ENCODE measurements at regions not wholly inside any gene's neighbourhood (a gene's known extent, or its start where the extent isn't known, plus 50 kb on each side); places are given as distances from the start of the nearest gene placed in this dataset.

GRCh38 chr7:57207836-57208235 lies 75.6 kb upstream of the ZNF479 start:
- DNase-seq (ENCODE audit: low read depth, low spot score) (no peak), FAIRE-seq (no peak)
- no TSS peak for BruUV-seq (replicated peaks)
- Histone ChIP-seq H3K27ac (ENCODE audit: insufficient read depth, low read depth, low read length) (no peak overlapping the region), H3K36me3 (ENCODE audit: control insufficient read depth in 2 of 2, extremely low read depth in 1 of 2, insufficient read depth in 2 of 2, low read length in 2 of 2) (no peaks in the 10 kb centered on the region), H4K20me1 (replicated peaks; ENCODE audit: control insufficient read depth, extremely low read depth, insufficient read depth, low read length) (no peaks in the 10 kb centered on the region), H3K4me2 (ENCODE audit: insufficient read depth, low read length) (no peak overlapping the region), H3K9me3 (replicated peaks; ENCODE audit: control insufficient read depth, insufficient read depth, low read length) (peaks cover 2% of the 10 kb centered on the region), H3K27me3 (ENCODE audit: control insufficient read depth in 2 of 2, insufficient read depth in 2 of 2, low read length in 2 of 2) (no peaks in the 10 kb centered on the region), H3K4me3 (replicated peaks in 1 of 3; ENCODE audit: insufficient read depth in 1 of 3, low read depth in 1 of 3, low read length in 3 of 3) (no peak overlapping the region), H3K4me1 (ENCODE audit: control insufficient read depth, extremely low read depth, insufficient read depth, low read length) (no peaks in the 10 kb centered on the region), H3K9me1 (replicated peaks; ENCODE audit: control insufficient read depth, extremely low read depth, insufficient read depth, low read length) (no peaks in the 10 kb centered on the region), H3K79me2 (ENCODE audit: control insufficient read depth, insufficient read depth, low read length) (no peaks in the 10 kb centered on the region), H3K9ac (replicated peaks; ENCODE audit: extremely low read depth, insufficient read depth, low read length) (no peak overlapping the region), H2AFZ (ENCODE audit: low read depth, low read length) (no peak overlapping the region)
- intact Hi-C loops (cut with micrococcal nuclease) (no loop called here), dilution Hi-C loops (cut with MboI; ENCODE audit: extremely low pct_ligation_motif_present, low sequenced_read_pairs) (no loop called here)
- POLR2A ChIA-PET = no interaction called here
- no peak for TF ChIP-seq POLR2A (IDR thresholded peaks at IDR 0.05; ENCODE audit: low read depth, low read length)
- no peak for TF ChIP-seq MYC (IDR thresholded peaks at IDR 0.05; ENCODE audit: low read depth, low read length)
- no peak for TF ChIP-seq JUN (IDR thresholded peaks at IDR 0.05; ENCODE audit: borderline replicate concordance, insufficient read depth, insufficient read length, low read depth)
- TF ChIP-seq GATA2 (IDR thresholded peaks at IDR 0.05; ENCODE audit: insufficient read depth, insufficient read length, low read depth, low read length) = no peak
- TF ChIP-seq, protein P1, sequence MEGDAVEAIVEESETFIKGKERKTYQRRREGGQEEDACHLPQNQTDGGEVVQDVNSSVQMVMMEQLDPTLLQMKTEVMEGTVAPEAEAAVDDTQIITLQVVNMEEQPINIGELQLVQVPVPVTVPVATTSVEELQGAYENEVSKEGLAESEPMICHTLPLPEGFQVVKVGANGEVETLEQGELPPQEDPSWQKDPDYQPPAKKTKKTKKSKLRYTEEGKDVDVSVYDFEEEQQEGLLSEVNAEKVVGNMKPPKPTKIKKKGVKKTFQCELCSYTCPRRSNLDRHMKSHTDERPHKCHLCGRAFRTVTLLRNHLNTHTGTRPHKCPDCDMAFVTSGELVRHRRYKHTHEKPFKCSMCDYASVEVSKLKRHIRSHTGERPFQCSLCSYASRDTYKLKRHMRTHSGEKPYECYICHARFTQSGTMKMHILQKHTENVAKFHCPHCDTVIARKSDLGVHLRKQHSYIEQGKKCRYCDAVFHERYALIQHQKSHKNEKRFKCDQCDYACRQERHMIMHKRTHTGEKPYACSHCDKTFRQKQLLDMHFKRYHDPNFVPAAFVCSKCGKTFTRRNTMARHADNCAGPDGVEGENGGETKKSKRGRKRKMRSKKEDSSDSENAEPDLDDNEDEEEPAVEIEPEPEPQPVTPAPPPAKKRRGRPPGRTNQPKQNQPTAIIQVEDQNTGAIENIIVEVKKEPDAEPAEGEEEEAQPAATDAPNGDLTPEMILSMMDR (IDR thresholded peaks at IDR 0.05; ENCODE audit: extremely low read depth in 1 of 2, insufficient read depth in 1 of 2, low read depth in 1 of 2, low read length in 2 of 2) = no peak
- no peak for TF ChIP-seq POLR2AphosphoS5 (IDR thresholded peaks at IDR 0.05; ENCODE audit: insufficient read depth, low read depth, low read length)
- no peak for TF ChIP-seq FOS (IDR thresholded peaks at IDR 0.05; ENCODE audit: borderline replicate concordance, insufficient read depth, low read length)
- CTCF ChIA-PET = no interaction called here

DNA sequence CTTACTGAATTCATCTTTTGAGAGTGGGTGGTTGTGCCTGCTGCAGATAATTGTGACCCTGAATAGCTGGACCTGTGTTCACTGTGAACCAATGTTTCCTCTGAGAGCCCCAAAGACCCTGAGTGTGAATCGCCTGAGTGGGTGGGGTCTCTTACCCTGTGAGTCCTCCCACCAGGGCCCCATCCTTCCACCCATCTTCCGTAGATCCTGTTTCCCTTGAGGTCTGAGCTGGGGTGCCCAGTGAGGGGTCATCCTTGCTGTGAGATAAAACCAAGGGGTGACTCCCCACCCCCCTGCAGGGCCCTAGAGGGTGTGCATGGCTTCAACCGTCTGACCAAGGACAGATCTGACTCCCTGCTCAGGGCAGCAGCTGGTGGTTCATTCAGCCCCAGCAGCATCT lies 78.0 kb upstream of the ZNF479 start:
- H3K4me1 ChIP-seq (ENCODE audit: control insufficient read depth, extremely low read depth, insufficient read depth, low read length) = no peaks in the 10 kb centered on the region
- no peak overlapping the region for H3K4me2 ChIP-seq (ENCODE audit: insufficient read depth, low read length)
- ChIA-PET CTCF (no interaction called here), POLR2A (no interaction called here)
- no peaks in the 10 kb centered on the region for H3K36me3 ChIP-seq (ENCODE audit: control insufficient read depth in 2 of 2, extremely low read depth in 1 of 2, insufficient read depth in 2 of 2, low read length in 2 of 2)
- no peaks in the 10 kb centered on the region for H3K79me2 ChIP-seq (ENCODE audit: control insufficient read depth, insufficient read depth, low read length)
- no peak overlapping the region for H3K27ac ChIP-seq (ENCODE audit: insufficient read depth, low read depth, low read length)
- H3K9me3 ChIP-seq (replicated peaks; ENCODE audit: control insufficient read depth, insufficient read depth, low read length) = peaks cover 3% of the 10 kb centered on the region
- no peak overlapping the region for H3K9ac ChIP-seq (replicated peaks; ENCODE audit: extremely low read depth, insufficient read depth, low read length)
- DNase-seq (ENCODE audit: low read depth, low spot score) (no peak), FAIRE-seq (no peak)
- no peak overlapping the region for H3K4me3 ChIP-seq (replicated peaks in 1 of 3; ENCODE audit: insufficient read depth in 1 of 3, low read depth in 1 of 3, low read length in 3 of 3)
- no peaks in the 10 kb centered on the region for H3K9me1 ChIP-seq (replicated peaks; ENCODE audit: control insufficient read depth, extremely low read depth, insufficient read depth, low read length)
- BruUV-seq (replicated peaks) = no TSS peak
- intact Hi-C loops (cut with micrococcal nuclease) (no loop called here), dilution Hi-C loops (cut with MboI; ENCODE audit: extremely low pct_ligation_motif_present, low sequenced_read_pairs) (no loop called here)
- no peak overlapping the region for H2AFZ ChIP-seq (ENCODE audit: low read depth, low read length)
- H4K20me1 ChIP-seq (replicated peaks; ENCODE audit: control insufficient read depth, extremely low read depth, insufficient read depth, low read length) = no peaks in the 10 kb centered on the region
- H3K27me3 ChIP-seq (ENCODE audit: control insufficient read depth in 2 of 2, insufficient read depth in 2 of 2, low read length in 2 of 2) = no peaks in the 10 kb centered on the region
- TF ChIP-seq EZH2 (IDR thresholded peaks at IDR 0.05; ENCODE audit: borderline replicate concordance, low read depth, low read length, severe bottlenecking) (no peak), GATA2 (IDR thresholded peaks at IDR 0.05; ENCODE audit: insufficient read depth, insufficient read length, low read depth, low read length) (no peak), JUN (IDR thresholded peaks at IDR 0.05; ENCODE audit: borderline replicate concordance, insufficient read depth, insufficient read length, low read depth) (no peak), POLR2AphosphoS5 (IDR thresholded peaks at IDR 0.05; ENCODE audit: insufficient read depth, low read depth, low read length) (no peak), FOS (IDR thresholded peaks at IDR 0.05; ENCODE audit: borderline replicate concordance, insufficient read depth, low read length) (no peak), MYC (IDR thresholded peaks at IDR 0.05; ENCODE audit: low read depth, low read length) (no peak), MAX (IDR thresholded peaks at IDR 0.05; ENCODE audit: insufficient read depth, insufficient read length) (no peak), POLR2A (IDR thresholded peaks at IDR 0.05; ENCODE audit: low read depth, low read length) (no peak)
- TF ChIP-seq, protein P1 (IDR thresholded peaks at IDR 0.05; ENCODE audit: extremely low read depth in 1 of 2, insufficient read depth in 1 of 2, low read depth in 1 of 2, low read length in 2 of 2) = no peak

Measured in endothelial cell of umbilical vein (primary cell).